Upper lobe of left lung (tissue), 6 donors: ENCODE measurements at regions not wholly inside any gene's neighbourhood (a gene's known extent, or its start where the extent isn't known, plus 50 kb on each side); places are given as distances from the start of the nearest gene placed in this dataset.

Experiments used
- ATAC-seq, 2 donors: fragments of 200-7000 bp; cut with Tn5 transposase; one replicate each; pipeline ENCODE4 v1.9.1; 2022; ENCODE audit warnings: mild to moderate bottlenecking in 2 of 2, moderate library complexity in 2 of 2; ENCODE audit not compliant: low FRiP score in 2 of 2
- DNase-seq, 2 donors: peaks; one replicate each; pipeline ENCODE4 v3.0.0-alpha.2; 2019 to 2020
- H3K27ac ChIP-seq, 4 donors: fragments of 200-600 bp; sonication (generic); one replicate each; pipeline ENCODE4 v1.5.1; 2016 to 2019
- H3K27me3 ChIP-seq, 4 donors: fragments of 200-600 bp; sonication (generic); one replicate each; pipeline ENCODE4 v1.5.1; 2017 to 2019
- H3K36me3 ChIP-seq, 4 donors: fragments of 200-600 bp; sonication (generic); one replicate each; pipeline ENCODE4 v1.5.1; 2016 to 2019
- H3K4me1 ChIP-seq, 4 donors: fragments of 200-600 bp; sonication (generic); one replicate each; pipeline ENCODE4 v1.5.1; 2018 to 2019
- H3K4me3 ChIP-seq, 4 donors: fragments of 200-600 bp; sonication (generic); one replicate each; pipeline ENCODE4 v1.5.1; 2017 to 2019; ENCODE audit warnings: mild to moderate bottlenecking in 2 of 4, moderate library complexity in 1 of 4
- H3K9me3 ChIP-seq, 4 donors: fragments of 200-600 bp; sonication (generic); one replicate each; pipeline ENCODE4 v1.5.1; 2018 to 2019
- EP300 ChIP-seq, 4 donors: sonication (generic); formaldehyde crosslinking; IDR thresholded peaks; one replicate each; pipeline ENCODE4 v1.5.1; 2017; ENCODE audit warnings: antibody characterized with exemption in 4 of 4, control low read depth in 2 of 4
- POLR2A ChIP-seq, 4 donors: fragments of 450-650 bp; IDR thresholded peaks; one replicate each; pipeline ENCODE4 v1.5.1; 2016 to 2017; ENCODE audit warnings: antibody characterized with exemption in 4 of 4, mild to moderate bottlenecking in 2 of 4
- POLR2AphosphoS5 ChIP-seq, 2 donors: sonication (generic); formaldehyde crosslinking; IDR thresholded peaks; one replicate each; pipeline ENCODE4 v1.5.1; 2017; ENCODE audit warnings: antibody characterized with exemption in 2 of 2
- WGBS, 2 donors: methylation state at CpG; one replicate each; pipeline ENCODE4 v1.1.5; 2017 to 2018; 5-methylcytosine and 5-hydroxymethylcytosine counted together
- TF ChIP-seq, protein P1 (sequence below), 6 experiments: fragments of 450-650 bp in 4 of 6; fragments of 200-600 bp in 2 of 6; sonication (generic) in 2 of 6; IDR thresholded peaks; one replicate each; pipeline ENCODE4 v1.5.1; 2016 to 2019; ENCODE audit warnings: antibody characterized with exemption in 6 of 6
- donor health status: DM: no; HTN: no; CAD: no; lungs with moderate emphysema.
- donor health status: DM: no; HTN: yes; CAD: no; lungs with severe emphysema.

DNA sequence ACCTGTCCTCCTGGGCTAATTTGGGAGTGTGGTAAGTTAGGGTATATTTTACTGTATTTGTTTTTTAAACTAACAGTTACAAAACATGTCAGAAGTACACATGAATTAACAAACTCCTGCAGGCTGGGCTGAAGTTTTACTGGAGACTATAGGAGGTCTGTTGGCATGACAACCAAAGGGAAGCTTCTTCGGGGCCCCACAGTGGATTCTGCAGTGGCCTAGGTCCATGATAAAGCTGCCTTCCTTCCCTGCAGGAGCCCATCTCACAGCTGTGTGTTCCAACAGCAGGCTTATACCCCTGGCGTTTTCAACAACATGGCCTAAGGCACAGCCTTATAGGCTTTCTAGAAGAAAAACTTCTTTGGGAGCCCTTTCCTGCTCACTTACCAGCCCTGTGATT is 128.0 kb upstream of the SETBP1 start:
- no peak for DNase-seq
- TF ChIP-seq POLR2AphosphoS5 (IDR thresholded peaks at IDR 0.05) (no peak), EP300 (IDR thresholded peaks at IDR 0.05) (no peak), POLR2A (IDR thresholded peaks at IDR 0.05) (no peak)
- TF ChIP-seq, protein P1, sequence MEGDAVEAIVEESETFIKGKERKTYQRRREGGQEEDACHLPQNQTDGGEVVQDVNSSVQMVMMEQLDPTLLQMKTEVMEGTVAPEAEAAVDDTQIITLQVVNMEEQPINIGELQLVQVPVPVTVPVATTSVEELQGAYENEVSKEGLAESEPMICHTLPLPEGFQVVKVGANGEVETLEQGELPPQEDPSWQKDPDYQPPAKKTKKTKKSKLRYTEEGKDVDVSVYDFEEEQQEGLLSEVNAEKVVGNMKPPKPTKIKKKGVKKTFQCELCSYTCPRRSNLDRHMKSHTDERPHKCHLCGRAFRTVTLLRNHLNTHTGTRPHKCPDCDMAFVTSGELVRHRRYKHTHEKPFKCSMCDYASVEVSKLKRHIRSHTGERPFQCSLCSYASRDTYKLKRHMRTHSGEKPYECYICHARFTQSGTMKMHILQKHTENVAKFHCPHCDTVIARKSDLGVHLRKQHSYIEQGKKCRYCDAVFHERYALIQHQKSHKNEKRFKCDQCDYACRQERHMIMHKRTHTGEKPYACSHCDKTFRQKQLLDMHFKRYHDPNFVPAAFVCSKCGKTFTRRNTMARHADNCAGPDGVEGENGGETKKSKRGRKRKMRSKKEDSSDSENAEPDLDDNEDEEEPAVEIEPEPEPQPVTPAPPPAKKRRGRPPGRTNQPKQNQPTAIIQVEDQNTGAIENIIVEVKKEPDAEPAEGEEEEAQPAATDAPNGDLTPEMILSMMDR (IDR thresholded peaks at IDR 0.05), result no peak
- Histone ChIP-seq H3K36me3 (no peaks in the 10 kb centered on the region), H3K4me3 (no peak overlapping the region), H3K27me3 (no peaks in the 10 kb centered on the region), H3K4me1 (peaks cover 0 to 10% (median 4%) of the 10 kb centered on the region in 4 donors), H3K9me3 (no peaks in the 10 kb centered on the region), H3K27ac (no peak overlapping the region)
- no peak for ATAC-seq
- WGBS, 2 donors, result 73 to 74% methylated on average over 2 of the region's 2 CpGs

DNA sequence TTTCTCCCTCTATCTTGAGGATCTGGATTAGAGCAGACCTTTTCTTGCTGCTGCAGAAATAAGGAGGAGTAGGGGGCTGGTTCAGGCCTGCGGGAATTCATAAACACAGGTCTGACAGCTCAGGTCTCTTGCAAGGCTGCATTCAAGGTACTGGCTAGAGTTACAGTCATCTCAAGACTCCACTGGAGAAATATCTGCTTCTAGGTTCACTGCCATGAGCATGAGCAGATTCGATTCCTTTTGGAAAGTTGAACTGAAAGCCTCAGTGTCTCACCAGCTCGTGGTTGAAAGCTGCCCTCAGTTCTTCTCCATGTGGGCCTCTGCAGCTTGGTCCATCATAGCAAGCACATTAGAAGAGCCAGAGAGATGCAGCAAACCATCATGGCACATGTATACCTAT is 124.4 kb upstream of the SETBP1 start:
- ATAC-seq, result no peak
- H3K36me3 ChIP-seq, result no peaks in the 10 kb centered on the region
- no peaks in the 10 kb centered on the region for H3K9me3 ChIP-seq
- H3K4me3 ChIP-seq, result no peak overlapping the region
- 69 to 73% methylated on average over 3 of the region's 3 CpGs for WGBS, 2 donors
- H3K4me1 ChIP-seq, result no peaks in the 10 kb centered on the region
- no peaks in the 10 kb centered on the region for H3K27me3 ChIP-seq
- no peak for DNase-seq
- TF ChIP-seq POLR2A (IDR thresholded peaks at IDR 0.05) (no peak), EP300 (IDR thresholded peaks at IDR 0.05) (no peak), POLR2AphosphoS5 (IDR thresholded peaks at IDR 0.05) (no peak)
- TF ChIP-seq, protein P1 (IDR thresholded peaks at IDR 0.05), result no peak
- H3K27ac ChIP-seq, result no peak overlapping the region

DNA sequence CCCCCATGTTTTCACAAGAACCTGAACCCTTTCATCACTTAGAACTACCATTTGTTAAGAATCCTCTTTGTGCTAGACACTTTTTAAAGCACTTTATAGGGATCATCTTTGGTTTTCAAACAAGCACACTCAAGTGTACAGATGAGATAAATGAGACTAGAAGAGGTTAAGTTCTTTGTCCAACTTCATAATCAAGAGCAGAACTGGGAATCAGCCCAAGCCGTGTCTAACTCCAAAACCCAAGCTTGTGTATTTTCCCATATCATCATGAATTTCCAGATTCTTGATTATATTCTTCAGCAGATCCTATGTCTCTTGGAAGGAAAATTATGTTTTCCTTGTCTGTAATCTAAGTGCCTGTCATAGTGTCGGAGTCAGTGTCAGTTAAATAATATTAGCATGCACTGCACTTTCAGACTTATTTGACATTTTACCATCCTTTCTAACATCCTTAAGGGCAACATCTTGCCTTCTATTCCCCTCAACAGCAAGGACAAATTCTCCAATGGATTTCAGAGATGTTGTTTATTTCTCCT is 123.0 kb upstream of the SETBP1 start:
- TF ChIP-seq POLR2AphosphoS5 (IDR thresholded peaks at IDR 0.05) (no peak), EP300 (IDR thresholded peaks at IDR 0.05) (no peak), POLR2A (IDR thresholded peaks at IDR 0.05) (no peak)
- TF ChIP-seq, protein P1 (IDR thresholded peaks at IDR 0.05), result no peak

DNA sequence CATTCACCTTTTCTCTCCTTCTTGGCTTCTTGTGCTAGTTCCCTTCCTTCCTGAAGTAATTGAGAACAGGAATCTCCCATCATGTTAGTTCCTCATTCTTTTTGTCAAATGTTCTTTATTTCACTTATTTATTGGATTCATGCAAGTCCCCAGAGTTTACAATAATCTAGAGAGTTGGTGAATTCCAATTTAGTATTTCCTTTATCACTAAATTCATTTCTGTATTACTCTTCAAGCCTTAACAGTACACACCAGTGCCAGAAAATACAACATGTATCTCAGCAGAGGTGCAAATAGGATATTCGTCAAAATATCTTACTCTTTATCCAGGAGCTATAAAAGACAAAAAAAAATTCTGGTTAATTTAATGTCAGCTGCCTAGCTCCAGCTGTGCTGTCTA is 121.9 kb upstream of the SETBP1 start:
- TF ChIP-seq POLR2AphosphoS5 (IDR thresholded peaks at IDR 0.05) (no peak), POLR2A (IDR thresholded peaks at IDR 0.05) (no peak), EP300 (IDR thresholded peaks at IDR 0.05) (no peak)
- TF ChIP-seq, protein P1 (IDR thresholded peaks at IDR 0.05), result no peak
- no peak overlapping the region for H3K27ac ChIP-seq

More for the DNA sequence above, 123.0 kb upstream of the SETBP1 start:
- Histone ChIP-seq H3K27me3 (no peaks in the 10 kb centered on the region), H3K4me3 (no peak overlapping the region), H3K36me3 (no peaks in the 10 kb centered on the region), H3K4me1 (no peaks in the 10 kb centered on the region), H3K27ac (no peak overlapping the region), H3K9me3 (no peaks in the 10 kb centered on the region)
- WGBS, 2 donors, result 73 to 78% methylated on average over 2 of the region's 2 CpGs
- ATAC-seq (no peak), DNase-seq (no peak)

DNA sequence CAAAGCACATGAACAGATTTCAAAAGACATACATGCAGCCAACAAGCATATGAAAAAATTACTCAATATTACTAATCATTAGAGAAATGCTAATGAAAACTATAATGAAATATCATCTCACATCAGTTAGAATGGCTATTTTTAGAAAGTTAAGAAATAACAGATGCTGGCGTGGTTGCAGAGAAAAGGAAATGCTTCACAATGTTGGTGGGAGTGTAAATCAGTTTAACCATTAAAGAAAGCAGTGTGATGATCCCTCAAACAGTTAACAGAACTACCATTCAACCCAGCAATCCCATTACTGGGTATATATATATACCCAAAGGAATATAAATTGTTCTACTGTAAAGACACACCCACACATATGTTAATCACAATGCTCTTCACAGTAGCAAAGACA is 117.7 kb upstream of the SETBP1 start:
- H3K27ac ChIP-seq, result no peak overlapping the region
- no peaks in the 10 kb centered on the region for H3K27me3 ChIP-seq
- no peaks in the 10 kb centered on the region for H3K4me1 ChIP-seq
- no peaks in the 10 kb centered on the region for H3K9me3 ChIP-seq
- TF ChIP-seq, protein P1 (IDR thresholded peaks at IDR 0.05), result no peak
- TF ChIP-seq EP300 (IDR thresholded peaks at IDR 0.05) (no peak), POLR2AphosphoS5 (IDR thresholded peaks at IDR 0.05) (no peak), POLR2A (IDR thresholded peaks at IDR 0.05) (no peak)
- WGBS, 2 donors, result 38 to 48% methylated on average over 1 of the region's 1 CpG
- DNase-seq (no peak), ATAC-seq (no peak)
- no peak overlapping the region for H3K4me3 ChIP-seq
- no peaks in the 10 kb centered on the region for H3K36me3 ChIP-seq

More for the DNA sequence above, 121.9 kb upstream of the SETBP1 start:
- H3K27me3 ChIP-seq, result no peaks in the 10 kb centered on the region
- H3K36me3 ChIP-seq, result no peaks in the 10 kb centered on the region
- no peaks in the 10 kb centered on the region for H3K4me1 ChIP-seq
- ATAC-seq (no peak), DNase-seq (no peak)
- WGBS, 2 donors, result 82 to 92% methylated on average over 1 of the region's 1 CpG
- H3K9me3 ChIP-seq, result no peaks in the 10 kb centered on the region
- no peak overlapping the region for H3K4me3 ChIP-seq
